A549 (cell line): ENCODE measurements at regions not wholly inside any gene's neighbourhood (a gene's known extent, or its start where the extent isn't known, plus 50 kb on each side); places are given as distances from the start of the nearest gene placed in this dataset.

Experiments
- ATAC-seq, 2 experiments: fragments of 200-7000 bp in 1 of 2; fragments of >200 bp in 1 of 2; cut with Nextera tagmentation in 1 of 2; cut with Tn5 transposase in 1 of 2; 3 replicates each; pipeline versions ENCODE4 v1.8.0 to v1.9.1; 2018 to 2020; ENCODE audit warnings: mild to moderate bottlenecking in 1 of 2, moderate library complexity in 1 of 2
- CTCF ChIA-PET: fragments of 300-600 bp; sonication (Branson Sonifier 250); formaldehyde crosslinking; extraction: SDS; loops from one replicate; lab custom pipeline; 2021; ENCODE audit warnings: antibody characterized with exemption, inconsistent platforms; lab: Yijun Ruan, JAX
- POLR2A ChIA-PET: fragments of 350-600 bp; formaldehyde crosslinking; extraction: SDS; loops from one replicate; lab custom pipeline; 2021; ENCODE audit warnings: antibody characterized with exemption, inconsistent platforms; lab: Yijun Ruan, JAX
- DNase-seq, 2 experiments: peaks; one replicate each; pipeline versions ENCODE4 v3.0.0 to v3.0.0-alpha.2; 2011 to 2016; ENCODE audit warnings: low read depth in 1 of 2, low spot score in 1 of 2
- FAIRE-seq: peaks from 2 replicates; lab custom pipeline; 2011; peaks lifted over from hg19 to GRCh38; lab: Jason Lieb, UNC
- H3K27ac ChIP-seq, 2 experiments: fragments of >200 bp; sonication (Bioruptor Twin); formaldehyde crosslinking; 3 replicates each; pipeline ENCODE4 v1.5.1; 2016 to 2017
- H3K4me1 ChIP-seq: fragments of >200 bp; sonication (Bioruptor Twin); formaldehyde crosslinking; 3 replicates; pipeline ENCODE4 v1.6.1; 2016
- H3K4me2 ChIP-seq: fragments of >200 bp; sonication (Bioruptor Twin); formaldehyde crosslinking; 3 replicates; pipeline ENCODE4 v1.6.1; 2016
- H3K4me3 ChIP-seq: fragments of >200 bp; sonication (Bioruptor Twin); formaldehyde crosslinking; 3 replicates; pipeline ENCODE4 v1.5.1; 2016
- H3K9me3 ChIP-seq: fragments of >200 bp; sonication (Bioruptor Twin); formaldehyde crosslinking; 3 replicates; pipeline ENCODE4 v1.6.1; 2016
- ATOH8 ChIP-seq: fragments of 250-450 bp; sonication (Bioruptor Pico); IDR thresholded peaks from 2 replicates; pipeline ENCODE4 v1.5.0; 2020; ENCODE audit warnings: low read depth, mild to moderate bottlenecking, moderate library complexity
- CBX8 ChIP-seq: fragments of 200-600 bp; sonication (generic); IDR thresholded peaks from 2 replicates; pipeline ENCODE4 v1.6.1; 2016
- CEBPB ChIP-seq, 2 experiments: fragments of >200 bp in 1 of 2; sonication (Bioruptor Twin) in 1 of 2; formaldehyde crosslinking in 1 of 2; IDR thresholded peaks; 2 replicates each; pipeline ENCODE4 v1.6.1; 2012 to 2016
- CHD4 ChIP-seq: fragments of 200-600 bp; sonication (generic); IDR thresholded peaks from 2 replicates; pipeline ENCODE4 v1.6.1; 2016; ENCODE audit warnings: antibody characterized with exemption, mild to moderate bottlenecking, borderline replicate concordance
- CTCF ChIP-seq: fragments of >200 bp; sonication (Bioruptor Twin); formaldehyde crosslinking; IDR thresholded peaks from 3 replicates; pipeline ENCODE4 v1.5.1; 2016
- EHMT2 ChIP-seq: fragments of 200-600 bp; sonication (generic); IDR thresholded peaks from 2 replicates; pipeline ENCODE4 v1.6.1; 2016; ENCODE audit warnings: antibody characterized with exemption, low read depth, mild to moderate bottlenecking, moderate library complexity
- EP300 ChIP-seq, 2 experiments: fragments of >200 bp; sonication (Bioruptor Twin); formaldehyde crosslinking; IDR thresholded peaks; 2 replicates in 1 of 2; 3 replicates in 1 of 2; pipeline ENCODE4 v1.6.1; 2016 to 2017
- HOXB13 ChIP-seq: fragments of 250-450 bp; sonication (Bioruptor Pico); IDR thresholded peaks from 2 replicates; pipeline ENCODE4 v1.5.0; 2020; ENCODE audit warnings: low read depth, mild to moderate bottlenecking, moderate library complexity
- JUNB ChIP-seq: fragments of >200 bp; sonication (Bioruptor Twin); formaldehyde crosslinking; IDR thresholded peaks from 2 replicates; pipeline ENCODE4 v1.6.1; 2016
- KDM5A ChIP-seq: fragments of 200-600 bp; sonication (generic); IDR thresholded peaks from 2 replicates; pipeline ENCODE4 v1.6.1; 2016; ENCODE audit warnings: antibody characterized with exemption, mild to moderate bottlenecking
- MAFK ChIP-seq: fragments of 450-650 bp; IDR thresholded peaks from 2 replicates; pipeline ENCODE4 v1.6.1; 2014; ENCODE audit not compliant: partially characterized antibody
- MAZ ChIP-seq: fragments of 150-350 bp; IDR thresholded peaks from 2 replicates; pipeline ENCODE4 v1.6.1; 2014; ENCODE audit warnings: antibody characterized with exemption, low read depth, low read length, borderline replicate concordance
- MYC ChIP-seq: IDR thresholded peaks from 2 replicates; pipeline ENCODE4 v1.6.1; 2012; ENCODE audit warnings: mild to moderate bottlenecking, inconsistent platforms, low read length, improper control_type of control experiment, borderline replicate concordance
- NFE2L2 ChIP-seq: fragments of 150-350 bp; conservative IDR thresholded peaks from 2 replicates; pipeline ENCODE4 v1.6.1; 2014; ENCODE audit warnings: low read length
- PBX3 ChIP-seq: IDR thresholded peaks from 2 replicates; pipeline ENCODE4 v1.6.1; 2012
- PHF8 ChIP-seq: fragments of 200-600 bp; sonication (generic); IDR thresholded peaks from 2 replicates; pipeline ENCODE4 v1.6.1; 2016; ENCODE audit warnings: low read depth, mild to moderate bottlenecking, antibody characterized with exemption, moderate library complexity, borderline replicate concordance
- SMC3 ChIP-seq: fragments of >200 bp; sonication (Bioruptor Twin); formaldehyde crosslinking; IDR thresholded peaks from 3 replicates; pipeline ENCODE4 v1.6.1; 2018; ENCODE audit warnings: inconsistent platforms
- ZFP36 ChIP-seq: fragments of 450-650 bp; IDR thresholded peaks from 2 replicates; pipeline ENCODE4 v1.6.1; 2014; ENCODE audit warnings: borderline replicate concordance; ENCODE audit not compliant: partially characterized antibody
- ZNF302 ChIP-seq: fragments of 250-450 bp; sonication (Bioruptor Pico); IDR thresholded peaks from 2 replicates; pipeline ENCODE4 v1.9.0; 2021; ENCODE audit warnings: inconsistent platforms, mild to moderate bottlenecking, moderate library complexity
- WGBS: methylation state at CpG from one replicate; pipeline ENCODE4 v1.1.6; 2017; ENCODE audit errors: missing lambda C conversion rate; 5-methylcytosine and 5-hydroxymethylcytosine counted together
- TF ChIP-seq, protein P1 (sequence below): fragments of >200 bp; sonication (Bioruptor Twin); formaldehyde crosslinking; IDR thresholded peaks from 3 replicates; pipeline ENCODE4 v1.6.1; 2016
- TF ChIP-seq, protein P2 (sequence below): fragments of 450-650 bp; IDR thresholded peaks from 2 replicates; pipeline ENCODE4 v1.6.1; 2014; ENCODE audit warnings: antibody characterized with exemption

DNA sequence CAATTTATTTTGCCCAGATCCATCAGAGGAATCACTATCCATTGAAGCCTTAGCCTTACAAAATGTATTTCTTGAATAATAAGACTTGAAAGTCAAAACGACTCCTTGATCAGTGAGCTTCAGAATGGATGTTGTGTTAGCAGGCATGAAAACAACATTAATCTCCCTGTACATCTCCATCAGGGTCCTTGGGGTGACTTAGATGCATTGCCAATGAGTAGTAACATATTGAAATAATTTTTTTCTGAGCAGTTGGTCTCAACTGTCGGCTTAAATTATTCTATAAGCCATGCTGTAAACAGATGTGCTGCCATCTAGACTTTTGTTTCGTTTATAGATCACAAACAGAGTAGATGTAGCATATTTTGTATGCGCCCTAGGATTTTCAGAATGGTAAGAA is 482.0 kb downstream of the AMY1C start:
- DNase-seq (no peak), FAIRE-seq (no peak)
- H3K9me3 ChIP-seq, result no peaks in the 10 kb centered on the region
- TF ChIP-seq, protein P1, sequence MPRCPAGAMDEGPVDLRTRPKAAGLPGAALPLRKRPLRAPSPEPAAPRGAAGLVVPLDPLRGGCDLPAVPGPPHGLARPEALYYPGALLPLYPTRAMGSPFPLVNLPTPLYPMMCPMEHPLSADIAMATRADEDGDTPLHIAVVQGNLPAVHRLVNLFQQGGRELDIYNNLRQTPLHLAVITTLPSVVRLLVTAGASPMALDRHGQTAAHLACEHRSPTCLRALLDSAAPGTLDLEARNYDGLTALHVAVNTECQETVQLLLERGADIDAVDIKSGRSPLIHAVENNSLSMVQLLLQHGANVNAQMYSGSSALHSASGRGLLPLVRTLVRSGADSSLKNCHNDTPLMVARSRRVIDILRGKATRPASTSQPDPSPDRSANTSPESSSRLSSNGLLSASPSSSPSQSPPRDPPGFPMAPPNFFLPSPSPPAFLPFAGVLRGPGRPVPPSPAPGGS, result no peak
- no peak for TF ChIP-seq MYC
- no peak for TF ChIP-seq ZFP36
- no peak for TF ChIP-seq MAFK
- TF ChIP-seq EP300 (IDR thresholded peaks at IDR 0.05), result no peak
- no peak for TF ChIP-seq CTCF
- TF ChIP-seq EHMT2, result no peak
- TF ChIP-seq, all 56 proteins: peak for 0
- Histone ChIP-seq H3K4me3 (no peak overlapping the region), H3K4me2 (no peak overlapping the region), H3K27ac (no peak overlapping the region), H3K4me1 (no peaks in the 10 kb centered on the region)
- ChIA-PET POLR2A (no interaction called here), CTCF (interaction anchor here (1.0 kb wide), 1 partner anchor 33 kb away, joined by 3 read pairs; no protein-coding TSS in a partner anchor)
- no peak for ATAC-seq
- 12% methylated on average over 4 of the region's 4 CpGs for WGBS

DNA sequence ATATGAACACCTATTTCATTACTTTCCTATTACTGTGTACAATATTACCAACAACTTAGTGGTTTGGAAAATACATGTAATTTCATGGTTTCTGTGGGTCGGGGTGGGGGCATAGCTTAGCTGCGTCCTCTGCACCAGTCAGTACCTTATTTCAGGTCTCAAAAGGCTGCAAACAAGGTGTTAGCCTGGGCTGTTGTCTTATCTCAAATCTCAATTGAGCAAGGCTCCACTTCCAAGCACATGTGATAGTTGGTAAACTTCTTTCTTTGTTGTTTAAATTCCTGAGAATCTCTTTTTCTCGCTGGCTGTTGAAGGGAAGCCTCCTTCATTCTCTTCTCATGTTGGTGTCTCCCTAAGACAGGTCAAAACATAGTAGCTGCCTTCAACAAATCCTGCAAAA is 485.4 kb downstream of the AMY1C start:
- TF ChIP-seq CEBPB (IDR thresholded peaks at IDR 0.05) (no peak), MYC (no peak), KDM5A (no peak), CTCF (no peak)
- ATAC-seq (no peak), FAIRE-seq (no peak), DNase-seq (no peak)
- Histone ChIP-seq H3K4me1 (no peaks in the 10 kb centered on the region), H3K4me2 (no peak overlapping the region), H3K4me3 (no peak overlapping the region), H3K27ac (no peak overlapping the region), H3K9me3 (no peaks in the 10 kb centered on the region)
- 2% methylated on average over 3 of the region's 3 CpGs for WGBS
- ChIA-PET POLR2A (no interaction called here), CTCF (no interaction called here)

DNA sequence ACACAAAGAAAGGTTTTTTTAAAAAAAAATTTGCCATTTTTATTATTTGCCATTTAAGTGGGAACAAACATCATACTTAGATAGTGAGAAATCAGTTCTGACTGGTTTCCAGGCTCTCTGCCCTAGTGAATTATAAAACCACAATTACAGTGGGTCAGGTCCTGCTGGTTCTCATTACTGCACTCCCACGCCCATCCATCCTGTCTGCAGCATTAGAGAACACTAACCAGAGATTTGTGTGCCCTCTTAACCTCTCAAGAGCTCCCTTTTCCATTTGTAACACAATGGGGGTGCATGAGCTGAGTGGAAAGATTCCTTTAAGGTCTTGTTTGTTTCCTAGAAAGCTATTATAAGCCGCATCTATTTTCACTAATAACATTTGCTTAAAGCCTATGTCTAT is 489.3 kb downstream of the AMY1C start:
- TF ChIP-seq EHMT2 (no peak), SMC3 (no peak), PHF8 (no peak), ATOH8 (no peak), ZNF302 (CRISPR knock-in tag) (no peak), CHD4 (no peak), JUNB (no peak), ZFP36 (no peak), CBX8 (no peak), MAZ (no peak), NFE2L2 (no peak), HOXB13 (CRISPR knock-in tag) (no peak), PBX3 (no peak)
- TF ChIP-seq, protein P2, sequence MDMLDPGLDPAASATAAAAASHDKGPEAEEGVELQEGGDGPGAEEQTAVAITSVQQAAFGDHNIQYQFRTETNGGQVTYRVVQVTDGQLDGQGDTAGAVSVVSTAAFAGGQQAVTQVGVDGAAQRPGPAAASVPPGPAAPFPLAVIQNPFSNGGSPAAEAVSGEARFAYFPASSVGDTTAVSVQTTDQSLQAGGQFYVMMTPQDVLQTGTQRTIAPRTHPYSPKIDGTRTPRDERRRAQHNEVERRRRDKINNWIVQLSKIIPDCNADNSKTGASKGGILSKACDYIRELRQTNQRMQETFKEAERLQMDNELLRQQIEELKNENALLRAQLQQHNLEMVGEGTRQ, result no peak
- TF ChIP-seq, protein P1, result no peak
- Histone ChIP-seq H3K4me2 (no peak overlapping the region), H3K9me3 (no peaks in the 10 kb centered on the region), H3K27ac (no peak overlapping the region), H3K4me1 (no peaks in the 10 kb centered on the region), H3K4me3 (no peak overlapping the region)
- WGBS, result 3% methylated on average over 2 of the region's 2 CpGs
- ChIA-PET POLR2A (no interaction called here), CTCF (no interaction called here)
- DNase-seq (no peak), FAIRE-seq (no peak), ATAC-seq (no peak)
